CD4-positive, CD25-positive, alpha-beta regulatory T cell (primary cell): ENCODE measurements at regions not wholly inside any gene's neighbourhood (a gene's known extent, or its start where the extent isn't known, plus 50 kb on each side); places are given as distances from the start of the nearest gene placed in this dataset.

Source experiments
- ATAC-seq, 2 donors: fragments of 150-1000 bp; cut with Tn5 transposase; one replicate each; pipeline ENCODE4 v1.10.0; 2021; ENCODE audit warnings: low read depth in 2 of 2, moderate number of reproducible peaks in 2 of 2, moderate library complexity in 1 of 2
- DNase-seq, 3 donors: peaks; one replicate each; pipeline versions ENCODE4 v3.0.0 to v3.0.0-alpha.2; 2012 to 2022; ENCODE audit warnings: mixed read lengths in 1 of 3
- H3K27ac ChIP-seq: one replicate; pipeline ENCODE4 v1.7.0; 2013; ENCODE audit warnings: mild to moderate bottlenecking, low read length; ENCODE audit not compliant: insufficient read depth, poor library complexity, severe bottlenecking
- H3K27me3 ChIP-seq: one replicate; pipeline ENCODE4 v1.7.0; 2013; ENCODE audit warnings: low read length; ENCODE audit not compliant: control insufficient read depth, insufficient read depth
- H3K36me3 ChIP-seq: one replicate; pipeline ENCODE4 v1.7.0; 2013; ENCODE audit warnings: mild to moderate bottlenecking, low read length, moderate library complexity; ENCODE audit not compliant: control insufficient read depth, insufficient read depth
- H3K4me1 ChIP-seq: 2 replicates; pipeline ENCODE4 v1.7.0; 2013; ENCODE audit warnings: mild to moderate bottlenecking, low read length; ENCODE audit not compliant: insufficient read depth, control insufficient read depth, poor library complexity, severe bottlenecking
- H3K4me3 ChIP-seq: one replicate; pipeline ENCODE4 v1.7.0; 2013; ENCODE audit warnings: low read depth, mild to moderate bottlenecking, low read length, moderate library complexity
- H3K9me3 ChIP-seq, 2 experiments: 1 replicate in 1 of 2; 2 replicates in 1 of 2; pipeline ENCODE4 v1.7.0; 2013; ENCODE audit warnings: low read length in 2 of 2, mild to moderate bottlenecking in 1 of 2, moderate library complexity in 1 of 2; ENCODE audit not compliant: control insufficient read depth in 2 of 2
- H3K27ac Mint-ChIP-seq, 3 donors: one replicate each; pipeline ENCODE4 v1.8.0; 2020 to 2022; ENCODE audit warnings: mild to moderate bottlenecking in 3 of 3, mixed read lengths in 3 of 3, moderate library complexity in 2 of 3
- H3K27me3 Mint-ChIP-seq: one replicate; pipeline ENCODE4 v1.8.0; 2022; ENCODE audit warnings: mild to moderate bottlenecking, mixed read lengths
- H3K36me3 Mint-ChIP-seq: one replicate; pipeline ENCODE4 v1.8.0; 2020; ENCODE audit warnings: mixed read lengths
- H3K4me1 Mint-ChIP-seq, 4 donors: one replicate each; pipeline ENCODE4 v1.8.0; 2020 to 2022; ENCODE audit warnings: mixed read lengths in 4 of 4, mild to moderate bottlenecking in 1 of 4
- H3K4me3 Mint-ChIP-seq, 4 donors: one replicate each; pipeline ENCODE4 v1.8.0; 2020 to 2022; ENCODE audit warnings: mild to moderate bottlenecking in 4 of 4, mixed read lengths in 4 of 4, moderate library complexity in 3 of 4
- H3K9me3 Mint-ChIP-seq, 7 donors: one replicate each; pipeline ENCODE4 v1.8.0; 2020 to 2022; ENCODE audit warnings: mixed read lengths in 7 of 7, mild to moderate bottlenecking in 3 of 7, moderate library complexity in 2 of 7

DNA sequence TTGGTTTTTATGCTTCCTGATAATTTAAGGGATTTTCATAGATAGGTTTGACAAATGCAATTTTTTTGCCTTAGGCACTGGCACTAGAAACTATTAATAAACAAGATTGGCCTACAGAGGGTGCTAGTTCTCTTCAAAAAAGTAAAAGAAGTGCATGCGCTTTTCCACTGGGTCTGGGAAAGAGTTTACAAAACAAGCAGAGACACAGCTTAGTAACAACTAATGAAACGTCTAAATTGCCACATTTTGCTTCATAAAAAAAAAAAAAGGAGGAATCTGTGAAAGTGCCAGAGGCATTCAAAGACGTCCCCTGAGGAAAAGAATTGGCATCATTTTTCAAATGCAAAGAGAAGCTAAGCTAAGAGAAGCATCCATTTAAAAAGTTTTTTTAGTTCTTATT is 58.3 kb upstream of the EEA1 start:
- no peaks in the 10 kb centered on the region for H3K27me3 ChIP-seq
- H3K4me1 ChIP-seq: no peaks in the 10 kb centered on the region
- H3K27ac ChIP-seq: no peak overlapping the region
- peak; percentile 60 to 62 for ATAC-seq
- H3K27me3 Mint-ChIP-seq: peaks cover 15% of the 10 kb centered on the region
- H3K36me3 Mint-ChIP-seq: no peaks in the 10 kb centered on the region
- peak overlapping the region in 2 of 4 donors; percentile 24 to 70 for H3K4me3 Mint-ChIP-seq
- H3K27ac Mint-ChIP-seq: no peak overlapping the region
- DNase-seq: peak in 2 of 3 donors; percentile 54 to 71
- H3K4me3 ChIP-seq: peak overlapping the region; percentile 37
- H3K9me3 ChIP-seq: no peaks in the 10 kb centered on the region
- H3K4me1 Mint-ChIP-seq: peaks cover 10 to 13% (median 11%) of the 10 kb centered on the region in 4 donors
- no peaks in the 10 kb centered on the region for H3K36me3 ChIP-seq
- H3K9me3 Mint-ChIP-seq: peaks cover 0 to 3% (median 0%) of the 10 kb centered on the region in 7 donors

DNA sequence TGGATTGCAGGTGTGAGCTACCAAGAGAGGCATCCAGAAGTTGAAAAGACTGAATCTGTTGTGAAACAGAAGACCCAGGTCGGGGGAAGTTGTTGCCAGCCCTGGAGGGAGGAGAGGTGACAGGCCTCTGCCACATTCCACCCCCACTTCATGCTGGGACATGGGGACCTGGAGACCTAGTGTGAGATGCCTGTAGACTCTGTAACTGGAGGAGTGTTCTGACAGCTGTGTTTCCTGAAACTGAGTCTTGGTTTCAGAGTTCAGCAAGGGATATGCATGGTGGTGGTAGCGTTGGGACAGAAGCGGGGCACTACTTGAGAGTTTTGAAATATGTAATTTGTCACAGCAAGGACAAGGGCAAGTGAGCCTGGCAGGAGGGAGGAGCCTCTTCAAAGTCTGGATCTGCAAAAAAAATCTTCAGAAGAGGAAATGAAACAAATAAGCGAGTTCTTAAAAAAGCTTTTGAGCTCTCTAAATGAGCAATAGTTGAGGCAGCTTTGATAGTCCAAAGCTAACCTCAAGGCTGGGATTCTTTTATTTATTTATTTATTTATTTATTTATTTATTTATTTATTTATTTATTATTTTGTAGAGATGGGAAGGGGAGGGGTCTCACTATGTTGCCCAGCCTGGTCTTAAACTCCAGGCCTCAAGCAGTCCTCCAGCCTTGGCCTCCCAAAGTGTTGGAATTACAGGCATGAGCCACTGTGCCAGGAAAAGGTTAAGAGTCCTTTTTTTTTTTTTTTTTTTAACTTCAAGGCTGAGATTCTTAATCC is 58.9 kb upstream of the EEA1 start:
- Mint-ChIP-seq H3K27me3 (peaks cover 15% of the 10 kb centered on the region), H3K9me3 (peaks cover 0 to 1% (median 0%) of the 10 kb centered on the region in 7 donors), H3K4me1 (peaks cover 10 to 13% (median 11%) of the 10 kb centered on the region in 4 donors), H3K27ac (peak overlapping the region in 1 of 3 donors; percentile 3), H3K4me3 (peak overlapping the region in 3 of 4 donors; percentile 6 to 70 (median 24)), H3K36me3 (no peaks in the 10 kb centered on the region)
- DNase-seq (peak in 1 of 3 donors; percentile 67), ATAC-seq (peak; percentile 30 to 35)
- H3K36me3 ChIP-seq: no peaks in the 10 kb centered on the region
- H3K4me1 ChIP-seq: no peaks in the 10 kb centered on the region
- peak overlapping the region; percentile 37 for H3K4me3 ChIP-seq
- H3K27me3 ChIP-seq: no peaks in the 10 kb centered on the region
- no peak overlapping the region for H3K27ac ChIP-seq
- no peaks in the 10 kb centered on the region for H3K9me3 ChIP-seq

DNA sequence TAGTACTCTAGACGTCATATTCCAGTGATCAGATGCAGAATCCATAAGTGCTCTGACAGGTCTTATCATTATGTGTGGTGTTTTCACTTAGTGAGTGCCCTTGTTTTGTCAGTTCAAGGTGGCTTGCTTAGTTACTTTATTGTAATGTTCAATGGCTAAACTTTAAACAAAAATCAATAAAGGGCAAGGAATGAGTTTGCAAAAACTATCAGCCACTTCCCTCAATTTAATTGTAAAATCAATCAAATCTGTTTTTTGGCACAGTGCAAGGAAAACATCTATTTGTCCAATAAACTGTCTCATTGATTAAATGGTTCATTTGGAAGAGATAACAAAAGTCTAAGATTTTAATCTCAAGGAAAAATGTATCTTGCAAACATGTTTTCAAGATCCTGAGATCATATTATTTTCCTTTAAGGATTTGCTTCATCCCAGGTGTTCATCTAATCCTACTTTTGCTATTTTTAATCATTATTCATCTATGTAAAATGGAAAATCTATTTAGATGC is 59.6 kb upstream of the EEA1 start:
- Mint-ChIP-seq H3K4me1 (peaks cover 10 to 13% (median 11%) of the 10 kb centered on the region in 4 donors), H3K36me3 (no peaks in the 10 kb centered on the region), H3K27me3 (peaks cover 13% of the 10 kb centered on the region), H3K27ac (peak overlapping the region in 1 of 3 donors; percentile 53), H3K4me3 (no peak overlapping the region), H3K9me3 (peaks cover 0 to 1% (median 0%) of the 10 kb centered on the region in 7 donors)
- Histone ChIP-seq H3K9me3 (no peaks in the 10 kb centered on the region), H3K4me1 (no peaks in the 10 kb centered on the region), H3K4me3 (no peak overlapping the region), H3K27ac (no peak overlapping the region), H3K36me3 (no peaks in the 10 kb centered on the region), H3K27me3 (no peaks in the 10 kb centered on the region)
- ATAC-seq (no peak), DNase-seq (no peak)

DNA sequence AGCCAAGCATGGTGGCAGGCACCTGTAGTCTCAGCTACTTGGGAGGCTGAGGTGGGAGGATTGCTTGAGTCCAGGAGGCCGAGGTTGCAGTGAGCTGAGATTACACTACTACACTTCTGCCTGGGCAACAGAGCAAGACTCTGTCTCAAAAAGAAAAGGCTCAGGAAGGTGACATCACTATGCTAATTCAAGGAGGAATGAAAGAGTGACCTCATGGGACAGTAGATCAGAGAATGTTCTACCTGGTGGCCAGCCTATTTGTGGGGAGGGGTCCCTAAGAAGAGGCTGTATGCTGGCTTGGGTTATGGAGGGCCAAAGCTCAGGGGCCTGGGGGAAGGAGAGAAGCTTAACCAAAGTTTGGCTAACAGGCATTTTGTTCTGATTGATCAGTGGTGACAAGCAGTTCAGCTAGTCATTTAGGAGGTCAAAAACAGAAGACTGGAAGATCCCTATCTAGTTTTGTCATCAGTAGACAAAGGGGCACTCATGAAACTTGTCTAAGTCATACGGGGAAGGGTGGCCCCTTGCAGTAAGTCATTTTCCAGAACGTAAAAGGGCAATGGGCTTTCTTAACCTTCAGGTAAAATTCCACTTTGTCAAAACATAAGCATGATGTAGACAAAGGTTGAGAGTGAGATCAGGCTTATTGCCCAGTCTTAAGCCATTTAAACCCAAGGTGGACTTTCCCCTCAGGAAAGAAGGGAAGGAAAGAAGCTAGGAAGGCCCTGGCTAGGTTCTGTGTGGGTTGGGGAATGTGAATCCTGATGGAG is 60.8 kb upstream of the EEA1 start:
- Histone ChIP-seq H3K27me3 (no peaks in the 10 kb centered on the region), H3K9me3 (no peaks in the 10 kb centered on the region), H3K27ac (no peak overlapping the region), H3K36me3 (no peaks in the 10 kb centered on the region), H3K4me3 (no peak overlapping the region), H3K4me1 (no peaks in the 10 kb centered on the region)
- Mint-ChIP-seq H3K4me3 (no peak overlapping the region), H3K4me1 (peaks cover 10 to 13% (median 11%) of the 10 kb centered on the region in 4 donors), H3K36me3 (no peaks in the 10 kb centered on the region), H3K27me3 (peaks cover 7% of the 10 kb centered on the region), H3K27ac (peak overlapping the region in 1 of 3 donors; percentile 53), H3K9me3 (peaks cover 0 to 1% (median 0%) of the 10 kb centered on the region in 7 donors)
- DNase-seq: peak in 1 of 3 donors; percentile 23
- ATAC-seq: no peak

DNA sequence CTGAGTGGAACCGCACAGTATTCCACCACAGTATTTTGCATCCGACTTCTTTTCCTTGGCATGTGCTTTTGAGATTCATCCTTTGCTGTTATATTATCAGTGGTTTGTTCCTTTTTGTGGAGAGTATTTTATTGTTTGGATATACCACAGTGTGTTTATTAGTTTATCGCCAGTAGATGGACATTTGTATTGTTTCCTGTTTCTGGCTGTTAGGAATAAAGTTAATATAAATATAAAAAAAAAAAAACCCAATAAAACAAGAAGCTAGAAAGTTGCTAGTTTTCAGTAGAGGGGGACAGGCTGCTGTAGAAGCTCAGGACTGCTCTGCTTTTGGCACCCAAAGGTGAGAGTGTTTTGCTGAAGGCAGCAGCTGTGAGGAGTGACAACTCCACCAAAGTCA is 62.0 kb upstream of the EEA1 start:
- no peak overlapping the region for H3K4me3 ChIP-seq
- H3K9me3 ChIP-seq: no peaks in the 10 kb centered on the region
- Mint-ChIP-seq H3K27me3 (peaks cover 7% of the 10 kb centered on the region), H3K36me3 (no peaks in the 10 kb centered on the region), H3K4me3 (no peak overlapping the region), H3K9me3 (peaks cover 0 to 1% (median 0%) of the 10 kb centered on the region in 7 donors), H3K4me1 (peaks cover 10 to 13% (median 11%) of the 10 kb centered on the region in 4 donors), H3K27ac (peak overlapping the region in 1 of 3 donors; percentile 10)
- H3K36me3 ChIP-seq: no peaks in the 10 kb centered on the region
- no peaks in the 10 kb centered on the region for H3K27me3 ChIP-seq
- no peak overlapping the region for H3K27ac ChIP-seq
- DNase-seq (no peak), ATAC-seq (no peak)
- no peaks in the 10 kb centered on the region for H3K4me1 ChIP-seq

DNA sequence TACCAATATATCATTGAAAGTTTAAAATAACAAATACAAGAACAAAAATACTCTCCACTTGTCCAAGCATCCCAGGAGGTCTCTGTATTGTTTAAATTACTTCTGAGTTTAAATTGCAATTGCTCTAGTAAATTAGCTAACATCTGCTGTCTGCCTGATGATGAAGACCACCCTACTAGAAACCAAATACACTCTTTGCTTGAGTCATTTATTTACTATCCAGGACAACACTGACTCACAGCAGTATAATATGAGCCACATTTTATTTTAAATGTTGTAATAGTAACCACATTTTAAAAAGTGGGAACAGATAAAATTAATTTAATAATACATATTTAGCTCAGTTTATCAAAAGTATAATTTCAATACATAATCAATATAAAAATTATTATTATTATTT is 62.9 kb upstream of the EEA1 start:
- Mint-ChIP-seq H3K36me3 (no peaks in the 10 kb centered on the region), H3K27ac (no peak overlapping the region), H3K9me3 (peaks cover 0 to 1% (median 0%) of the 10 kb centered on the region in 7 donors), H3K27me3 (peaks cover 3% of the 10 kb centered on the region), H3K4me1 (peaks cover 10 to 13% (median 11%) of the 10 kb centered on the region in 4 donors), H3K4me3 (no peak overlapping the region)
- no peaks in the 10 kb centered on the region for H3K4me1 ChIP-seq
- H3K4me3 ChIP-seq: no peak overlapping the region
- DNase-seq (no peak), ATAC-seq (no peak)
- no peak overlapping the region for H3K27ac ChIP-seq
- H3K36me3 ChIP-seq: no peaks in the 10 kb centered on the region
- no peaks in the 10 kb centered on the region for H3K27me3 ChIP-seq
- no peaks in the 10 kb centered on the region for H3K9me3 ChIP-seq

DNA sequence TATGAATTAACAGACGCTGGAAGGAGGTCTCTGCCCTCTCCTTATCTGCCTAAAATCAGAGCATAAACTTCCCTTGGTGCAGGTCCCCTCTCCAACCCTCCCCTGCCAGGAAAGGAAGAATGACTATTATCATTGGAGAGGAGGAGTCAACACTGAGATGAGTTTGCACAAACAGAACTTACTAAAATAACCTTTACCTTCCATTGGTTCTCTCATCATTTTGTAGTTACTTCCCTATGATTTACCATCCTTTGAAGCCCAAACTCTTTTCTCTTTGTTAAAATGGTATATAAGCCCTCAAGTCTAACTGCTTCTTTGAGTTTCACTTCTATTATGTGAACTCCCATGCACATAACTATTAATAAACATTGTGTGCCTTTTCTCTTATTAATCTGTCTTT is 64.2 kb upstream of the EEA1 start:
- no peaks in the 10 kb centered on the region for H3K27me3 ChIP-seq
- no peaks in the 10 kb centered on the region for H3K4me1 ChIP-seq
- H3K9me3 ChIP-seq: no peaks in the 10 kb centered on the region
- H3K27ac Mint-ChIP-seq: no peak overlapping the region
- DNase-seq: no peak
- H3K9me3 Mint-ChIP-seq: peaks cover 0 to 1% (median 0%) of the 10 kb centered on the region in 7 donors
- H3K27me3 Mint-ChIP-seq: no peaks in the 10 kb centered on the region
- H3K4me3 ChIP-seq: no peak overlapping the region
- no peak overlapping the region for H3K4me3 Mint-ChIP-seq
- peaks cover 0 to 2% (median 0%) of the 10 kb centered on the region in 4 donors for H3K4me1 Mint-ChIP-seq
- no peaks in the 10 kb centered on the region for H3K36me3 ChIP-seq
- ATAC-seq: no peak
- H3K36me3 Mint-ChIP-seq: no peaks in the 10 kb centered on the region
- no peak overlapping the region for H3K27ac ChIP-seq
